Mammary epithelial cell (primary cell): ENCODE measurements at regions not wholly inside any gene's neighbourhood (a gene's known extent, or its start where the extent isn't known, plus 50 kb on each side); places are given as distances from the start of the nearest gene placed in this dataset.

Source experiments
- EZH2 ChIP-seq: IDR thresholded peaks from 2 replicates; pipeline ENCODE4 v1.6.1; 2012; ENCODE audit warnings: low read length, inconsistent platforms, borderline replicate concordance
- TF ChIP-seq, protein P1 (sequence below), 2 donors: IDR thresholded peaks in 1 of 2; conservative IDR thresholded peaks in 1 of 2; 2 replicates each; pipeline ENCODE4 v1.5.1; 2011 to 2012; ENCODE audit warnings: inconsistent platforms in 2 of 2, low read length in 2 of 2, mild to moderate bottlenecking in 2 of 2, control low read depth in 1 of 2, low read depth in 1 of 2; ENCODE audit not compliant: insufficient read depth in 1 of 2; ENCODE audit errors: extremely low read depth in 1 of 2

DNA sequence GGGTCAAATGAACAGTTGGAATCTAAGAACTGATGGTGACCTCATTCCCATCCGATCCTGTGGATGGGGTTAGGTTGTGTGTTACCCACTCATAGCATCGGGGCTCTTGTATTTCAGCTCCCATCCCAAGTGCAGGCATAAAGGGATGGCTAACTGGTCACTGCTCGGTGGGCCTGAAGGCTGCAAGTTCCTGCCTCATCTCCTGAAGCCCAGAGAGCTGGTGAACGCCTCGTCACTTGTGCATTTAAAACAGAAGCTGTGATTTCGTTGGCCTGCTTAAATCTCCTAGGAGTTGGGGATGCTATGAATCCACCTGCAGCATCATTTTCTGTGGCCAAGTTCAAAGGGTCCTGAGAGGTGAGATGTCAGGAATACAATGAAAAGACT lies 477.0 kb downstream of the TBC1D22A start:
- no peak for TF ChIP-seq EZH2
- TF ChIP-seq, protein P1, sequence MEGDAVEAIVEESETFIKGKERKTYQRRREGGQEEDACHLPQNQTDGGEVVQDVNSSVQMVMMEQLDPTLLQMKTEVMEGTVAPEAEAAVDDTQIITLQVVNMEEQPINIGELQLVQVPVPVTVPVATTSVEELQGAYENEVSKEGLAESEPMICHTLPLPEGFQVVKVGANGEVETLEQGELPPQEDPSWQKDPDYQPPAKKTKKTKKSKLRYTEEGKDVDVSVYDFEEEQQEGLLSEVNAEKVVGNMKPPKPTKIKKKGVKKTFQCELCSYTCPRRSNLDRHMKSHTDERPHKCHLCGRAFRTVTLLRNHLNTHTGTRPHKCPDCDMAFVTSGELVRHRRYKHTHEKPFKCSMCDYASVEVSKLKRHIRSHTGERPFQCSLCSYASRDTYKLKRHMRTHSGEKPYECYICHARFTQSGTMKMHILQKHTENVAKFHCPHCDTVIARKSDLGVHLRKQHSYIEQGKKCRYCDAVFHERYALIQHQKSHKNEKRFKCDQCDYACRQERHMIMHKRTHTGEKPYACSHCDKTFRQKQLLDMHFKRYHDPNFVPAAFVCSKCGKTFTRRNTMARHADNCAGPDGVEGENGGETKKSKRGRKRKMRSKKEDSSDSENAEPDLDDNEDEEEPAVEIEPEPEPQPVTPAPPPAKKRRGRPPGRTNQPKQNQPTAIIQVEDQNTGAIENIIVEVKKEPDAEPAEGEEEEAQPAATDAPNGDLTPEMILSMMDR (conservative IDR thresholded peaks at IDR 0.05 in 1 of 2, IDR thresholded peaks at IDR 0.05 in 1 of 2; ENCODE audit: extremely low read depth in 1 of 2, insufficient read depth in 1 of 2, low read depth in 1 of 2, low read length in 2 of 2): no peak
